Right lung (tissue), 2 donors: ENCODE measurements at regions not wholly inside any gene's neighbourhood (a gene's known extent, or its start where the extent isn't known, plus 50 kb on each side); places are given as distances from the start of the nearest gene placed in this dataset.
"Not testable (repeated sequence)": the region's sequence is repeated elsewhere in the genome, so short reads cannot be mapped to it uniquely, and the experiment has no call there.

Experiments used
- DNase-seq, 2 donors: peaks; one replicate each; pipeline ENCODE4 v3.0.0-alpha.2; 2013

- no peak for DNase-seq
Measured at GRCh38 chr20:43837856-43838702, 76.6 kb upstream of the TOX2 start.

GRCh38 chr20:43836790-43837189 lies 77.9 kb upstream of the TOX2 start:
- no peak for DNase-seq

- DNase-seq: no peak
Measured at GRCh38 chr20:43835944-43836508, 78.6 kb upstream of the TOX2 start.

- no peak for DNase-seq
Measured at GRCh38 chr20:43833511-43834395, 80.9 kb upstream of the TOX2 start.

GRCh38 chr20:43832961-43833360 lies 81.7 kb upstream of the TOX2 start:
- DNase-seq: no peak

GRCh38 chr20:43832096-43832816 lies 82.4 kb upstream of the TOX2 start:
- no peak for DNase-seq

- DNase-seq: no peak
Measured at GRCh38 chr20:43831481-43832065, 83.1 kb upstream of the TOX2 start.

- no peak for DNase-seq
Measured at GRCh38 chr20:43830883-43831282, 83.8 kb upstream of the TOX2 start.

- no peak for DNase-seq
Measured at GRCh38 chr20:43829951-43830690, 84.5 kb upstream of the TOX2 start.

GRCh38 chr20:43827940-43828562 lies 86.6 kb upstream of the TOX2 start:
- DNase-seq: no peak

- not testable (repeated sequence) for DNase-seq
Measured at GRCh38 chr20:43826943-43827342, 87.7 kb upstream of the TOX2 start.

- no peak for DNase-seq
Measured at GRCh38 chr20:43825581-43825980, 89.1 kb upstream of the TOX2 start.

GRCh38 chr20:43825051-43825402 lies 89.6 kb upstream of the TOX2 start:
- no peak for DNase-seq

- peak; percentile 30 to 42 for DNase-seq
Measured at GRCh38 chr20:43824309-43825050, 90.2 kb upstream of the TOX2 start.

- DNase-seq: no peak
Measured at GRCh38 chr20:43821795-43822194, 92.9 kb upstream of the TOX2 start.

- no peak for DNase-seq
Measured at GRCh38 chr20:43820731-43821330, 93.8 kb upstream of the TOX2 start.

- DNase-seq: no peak
Measured at GRCh38 chr20:43812216-43812615, 85.4 kb upstream of the GTSF1L start.

GRCh38 chr20:43809206-43809819 lies 82.5 kb upstream of the GTSF1L start:
- DNase-seq: no peak

- DNase-seq: no peak
Measured at GRCh38 chr20:43804781-43805180, 78.0 kb upstream of the GTSF1L start.
